ENCODE measurements at regions not wholly inside any gene's neighbourhood (a gene's known extent, or its start where the extent isn't known, plus 50 kb on each side); places are given as distances from the start of the nearest gene placed in this dataset.
"Not testable (repeated sequence)": the region's sequence is repeated elsewhere in the genome, so short reads cannot be mapped to it uniquely, and the experiment has no call there.

DNA sequence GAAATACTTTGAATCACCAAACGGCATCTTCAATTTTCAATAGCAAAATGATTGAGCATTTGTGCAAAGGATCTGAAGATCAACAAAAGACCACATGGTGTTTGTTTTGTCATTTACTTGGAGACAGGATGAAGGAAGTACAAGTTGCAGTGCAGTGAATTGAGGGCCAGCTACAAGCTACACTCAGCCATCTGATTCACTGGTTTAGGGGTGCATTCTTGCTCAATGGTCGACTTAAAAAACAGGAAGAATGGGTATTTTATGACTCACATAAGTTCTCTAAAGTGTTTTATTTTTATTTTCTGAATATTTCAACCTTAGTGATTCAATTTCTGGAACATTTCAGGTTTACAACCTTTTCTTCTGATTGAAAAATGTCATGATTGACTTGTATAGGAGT, 412.1 kb upstream of the ADAMTSL1 start:
- no peaks in the 10 kb centered on the region for H3K36me3 ChIP-seq (ENCODE audit: insufficient read depth, low read depth, low read length)
- H3K9ac ChIP-seq (ENCODE audit: low read depth, low read length), result no peak overlapping the region
- H3K9me3 ChIP-seq (ENCODE audit: insufficient read depth, low read depth, low read length), result no peaks in the 10 kb centered on the region
- H3K4me3 ChIP-seq (ENCODE audit: low read length), result no peak overlapping the region
- H3K4me1 ChIP-seq (ENCODE audit: insufficient read depth, low read length), result no peaks in the 10 kb centered on the region
- no peak overlapping the region for H3K27ac ChIP-seq (ENCODE audit: low read length)
- H3K27me3 ChIP-seq (ENCODE audit: insufficient read depth, low read length), result no peaks in the 10 kb centered on the region

DNA sequence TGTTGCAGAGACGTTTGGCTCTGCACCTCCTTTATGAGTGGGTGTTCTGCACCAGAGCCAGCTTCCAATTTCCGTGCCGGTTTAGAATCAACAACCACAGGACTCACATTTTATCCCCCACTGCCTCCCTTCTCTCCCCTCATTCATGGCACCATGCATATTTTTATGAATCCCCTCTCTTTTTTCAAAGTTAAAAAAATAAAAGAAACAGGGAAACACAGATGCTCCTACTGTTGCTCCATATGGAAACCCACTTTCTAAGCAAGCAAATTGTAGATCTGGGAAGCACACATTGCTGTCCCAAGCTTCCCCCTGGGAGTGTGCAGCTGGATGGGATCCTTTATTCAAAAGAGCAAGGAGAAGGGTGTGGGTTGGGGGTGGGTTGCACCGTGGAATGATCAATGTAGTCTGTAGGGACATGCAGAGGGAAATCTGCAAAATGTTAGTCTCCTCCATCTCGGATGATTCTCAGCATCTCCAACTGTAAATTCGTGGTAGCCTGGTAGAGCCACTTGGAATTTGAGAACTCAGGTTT, 410.0 kb upstream of the ADAMTSL1 start:
- Histone ChIP-seq H3K27ac (ENCODE audit: low read length) (no peak overlapping the region), H3K27me3 (ENCODE audit: insufficient read depth, low read length) (no peaks in the 10 kb centered on the region), H3K9ac (ENCODE audit: low read depth, low read length) (no peak overlapping the region), H3K4me1 (ENCODE audit: insufficient read depth, low read length) (no peaks in the 10 kb centered on the region), H3K4me3 (ENCODE audit: low read length) (no peak overlapping the region), H3K9me3 (ENCODE audit: insufficient read depth, low read depth, low read length) (no peaks in the 10 kb centered on the region), H3K36me3 (ENCODE audit: insufficient read depth, low read depth, low read length) (no peaks in the 10 kb centered on the region)

- H3K27me3 ChIP-seq (ENCODE audit: insufficient read depth, low read length); H3K27ac ChIP-seq (ENCODE audit: low read length); H3K36me3 ChIP-seq (ENCODE audit: insufficient read depth, low read depth, low read length); H3K9ac ChIP-seq (ENCODE audit: low read depth, low read length); H3K9me3 ChIP-seq (ENCODE audit: insufficient read depth, low read depth, low read length); H3K4me3 ChIP-seq (ENCODE audit: low read length); H3K4me1 ChIP-seq (ENCODE audit: insufficient read depth, low read length): not testable (repeated sequence)
Measured at GRCh38 chr9:18066608-18067007, 407.3 kb upstream of the ADAMTSL1 start.

GRCh38 chr9:18067548-18068120, 406.3 kb upstream of the ADAMTSL1 start:
- Histone ChIP-seq H3K27ac (ENCODE audit: low read length) (no peak overlapping the region), H3K27me3 (ENCODE audit: insufficient read depth, low read length) (no peaks in the 10 kb centered on the region), H3K4me1 (ENCODE audit: insufficient read depth, low read length) (no peaks in the 10 kb centered on the region), H3K9ac (ENCODE audit: low read depth, low read length) (no peak overlapping the region), H3K36me3 (ENCODE audit: insufficient read depth, low read depth, low read length) (no peaks in the 10 kb centered on the region), H3K9me3 (ENCODE audit: insufficient read depth, low read depth, low read length) (no peaks in the 10 kb centered on the region), H3K4me3 (ENCODE audit: low read length) (no peak overlapping the region)

GRCh38 chr9:18068900-18069299, 405.1 kb upstream of the ADAMTSL1 start:
- Histone ChIP-seq H3K4me3 (ENCODE audit: low read length) (no peak overlapping the region), H3K9ac (ENCODE audit: low read depth, low read length) (no peak overlapping the region), H3K27me3 (ENCODE audit: insufficient read depth, low read length) (no peaks in the 10 kb centered on the region), H3K9me3 (ENCODE audit: insufficient read depth, low read depth, low read length) (no peaks in the 10 kb centered on the region), H3K27ac (ENCODE audit: low read length) (no peak overlapping the region), H3K36me3 (ENCODE audit: insufficient read depth, low read depth, low read length) (no peaks in the 10 kb centered on the region), H3K4me1 (ENCODE audit: insufficient read depth, low read length) (no peaks in the 10 kb centered on the region)

GRCh38 chr9:18071651-18072060, 402.3 kb upstream of the ADAMTSL1 start:
- H3K9me3 ChIP-seq (ENCODE audit: insufficient read depth, low read depth, low read length), result no peaks in the 10 kb centered on the region
- H3K9ac ChIP-seq (ENCODE audit: low read depth, low read length), result no peak overlapping the region
- H3K4me3 ChIP-seq (ENCODE audit: low read length), result no peak overlapping the region
- H3K27ac ChIP-seq (ENCODE audit: low read length), result no peak overlapping the region
- no peaks in the 10 kb centered on the region for H3K27me3 ChIP-seq (ENCODE audit: insufficient read depth, low read length)
- no peaks in the 10 kb centered on the region for H3K36me3 ChIP-seq (ENCODE audit: insufficient read depth, low read depth, low read length)
- H3K4me1 ChIP-seq (ENCODE audit: insufficient read depth, low read length), result no peaks in the 10 kb centered on the region

DNA sequence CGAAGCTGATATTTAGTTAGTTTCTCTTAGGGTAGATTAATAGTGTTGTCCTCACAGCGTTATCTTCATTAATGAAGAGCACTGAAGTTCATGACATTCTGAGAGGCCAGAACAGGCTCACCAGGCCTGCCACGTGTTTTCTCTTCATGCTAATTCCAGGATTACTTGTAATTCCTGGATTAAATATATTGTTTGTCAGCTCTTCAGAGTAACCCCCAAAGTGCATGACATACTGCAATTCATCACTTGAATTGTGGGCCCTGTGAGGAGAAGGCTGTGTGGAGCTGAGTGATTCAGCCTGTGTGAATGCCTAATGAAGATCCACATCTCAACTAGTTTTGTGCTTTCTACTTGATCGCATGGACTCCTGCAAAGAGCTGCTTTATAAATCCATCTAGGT, 401.0 kb upstream of the ADAMTSL1 start:
- Histone ChIP-seq H3K27me3 (ENCODE audit: insufficient read depth, low read length) (no peaks in the 10 kb centered on the region), H3K4me1 (ENCODE audit: insufficient read depth, low read length) (no peaks in the 10 kb centered on the region), H3K9me3 (ENCODE audit: insufficient read depth, low read depth, low read length) (no peaks in the 10 kb centered on the region), H3K27ac (ENCODE audit: low read length) (no peak overlapping the region), H3K4me3 (ENCODE audit: low read length) (no peak overlapping the region), H3K9ac (ENCODE audit: low read depth, low read length) (no peak overlapping the region), H3K36me3 (ENCODE audit: insufficient read depth, low read depth, low read length) (no peaks in the 10 kb centered on the region)

DNA sequence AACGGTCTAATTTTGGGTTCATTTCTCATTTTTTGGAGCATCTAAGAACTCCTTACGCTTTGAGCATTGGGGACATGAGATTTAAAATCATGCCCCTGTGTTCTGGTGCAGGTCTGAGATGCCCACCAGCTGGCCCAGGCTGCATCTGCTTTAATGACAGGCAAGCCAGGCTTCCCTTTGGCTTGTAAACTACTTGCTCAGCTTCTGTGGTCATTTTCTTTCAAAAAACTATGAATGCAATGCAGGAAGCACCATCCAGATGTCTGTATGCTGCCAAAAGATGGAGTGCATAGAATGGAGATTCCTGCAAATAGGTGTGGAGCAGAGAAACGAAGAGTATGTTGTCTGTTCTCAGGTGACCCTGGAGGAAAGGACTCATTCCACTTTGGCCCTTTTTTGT, 399.9 kb upstream of the ADAMTSL1 start:
- H3K9me3 ChIP-seq (ENCODE audit: insufficient read depth, low read depth, low read length), result no peaks in the 10 kb centered on the region

GRCh38 chr9:18075253-18075952, 398.6 kb upstream of the ADAMTSL1 start:
- no peaks in the 10 kb centered on the region for H3K27me3 ChIP-seq (ENCODE audit: insufficient read depth, low read length)
- no peaks in the 10 kb centered on the region for H3K36me3 ChIP-seq (ENCODE audit: insufficient read depth, low read depth, low read length)
- no peaks in the 10 kb centered on the region for H3K4me1 ChIP-seq (ENCODE audit: insufficient read depth, low read length)
- no peaks in the 10 kb centered on the region for H3K9me3 ChIP-seq (ENCODE audit: insufficient read depth, low read depth, low read length)
- H3K4me3 ChIP-seq (ENCODE audit: low read length), result no peak overlapping the region
- no peak overlapping the region for H3K27ac ChIP-seq (ENCODE audit: low read length)
- H3K9ac ChIP-seq (ENCODE audit: low read depth, low read length), result no peak overlapping the region

More for the DNA sequence above, 399.9 kb upstream of the ADAMTSL1 start:
- Histone ChIP-seq H3K27me3 (ENCODE audit: insufficient read depth, low read length) (no peaks in the 10 kb centered on the region), H3K27ac (ENCODE audit: low read length) (no peak overlapping the region), H3K9ac (ENCODE audit: low read depth, low read length) (no peak overlapping the region), H3K36me3 (ENCODE audit: insufficient read depth, low read depth, low read length) (no peaks in the 10 kb centered on the region), H3K4me1 (ENCODE audit: insufficient read depth, low read length) (no peaks in the 10 kb centered on the region), H3K4me3 (ENCODE audit: low read length) (no peak overlapping the region)

GRCh38 chr9:18077941-18078678, 395.8 kb upstream of the ADAMTSL1 start:
- H3K27me3 ChIP-seq (ENCODE audit: insufficient read depth, low read length), result no peaks in the 10 kb centered on the region
- H3K4me1 ChIP-seq (ENCODE audit: insufficient read depth, low read length), result no peaks in the 10 kb centered on the region
- H3K36me3 ChIP-seq (ENCODE audit: insufficient read depth, low read depth, low read length), result no peaks in the 10 kb centered on the region
- H3K27ac ChIP-seq (ENCODE audit: low read length), result no peak overlapping the region
- H3K9ac ChIP-seq (ENCODE audit: low read depth, low read length), result no peak overlapping the region
- H3K9me3 ChIP-seq (ENCODE audit: insufficient read depth, low read depth, low read length), result no peaks in the 10 kb centered on the region
- no peak overlapping the region for H3K4me3 ChIP-seq (ENCODE audit: low read length)

GRCh38 chr9:18092138-18092537, 381.8 kb upstream of the ADAMTSL1 start:
- H3K4me1 ChIP-seq (ENCODE audit: insufficient read depth, low read length), result no peaks in the 10 kb centered on the region
- no peak overlapping the region for H3K27ac ChIP-seq (ENCODE audit: low read length)
- no peaks in the 10 kb centered on the region for H3K9me3 ChIP-seq (ENCODE audit: insufficient read depth, low read depth, low read length)
- H3K36me3 ChIP-seq (ENCODE audit: insufficient read depth, low read depth, low read length), result no peaks in the 10 kb centered on the region
- no peak overlapping the region for H3K9ac ChIP-seq (ENCODE audit: low read depth, low read length)
- no peaks in the 10 kb centered on the region for H3K27me3 ChIP-seq (ENCODE audit: insufficient read depth, low read length)
- H3K4me3 ChIP-seq (ENCODE audit: low read length), result no peak overlapping the region
